ENCODE measurements at regions not wholly inside any gene's neighbourhood (a gene's known extent, or its start where the extent isn't known, plus 50 kb on each side); places are given as distances from the start of the nearest gene placed in this dataset.

- TF ChIP-seq EZH2phosphoT487 (IDR thresholded peaks at IDR 0.05) (peak; percentile 95), CTCF (IDR thresholded peaks at IDR 0.05) (no peak), EZH2 (IDR thresholded peaks at IDR 0.05) (no peak)
Measured at GRCh38 chr12:60981473-60981872, 1278.7 kb upstream of the USP15 start.
